GM23338 (cell line): ENCODE measurements at regions not wholly inside any gene's neighbourhood (a gene's known extent, or its start where the extent isn't known, plus 50 kb on each side); places are given as distances from the start of the nearest gene placed in this dataset.

Experiments used
- ATAC-seq: fragments of 200-7000 bp; cut with Tn5 transposase; 3 replicates; pipeline ENCODE4 v1.9.1; 2020
- DNase-seq: peaks from one replicate; pipeline ENCODE4 v3.0.0-alpha.2; 2015; ENCODE audit warnings: low spot score
- H2AFZ ChIP-seq: fragments of 200-600 bp; sonication (generic); 2 replicates; pipeline ENCODE4 v1.8.0; 2016; ENCODE audit warnings: antibody characterized with exemption, mild to moderate bottlenecking, moderate library complexity
- H3F3A ChIP-seq: fragments of 200-600 bp; sonication (generic); replicated peaks from 2 replicates; pipeline ENCODE4 v1.8.0; 2017; ENCODE audit warnings: antibody characterized with exemption, mixed run types, low read depth
- H3K27ac ChIP-seq: fragments of 200-600 bp; sonication (generic); 2 replicates; pipeline ENCODE4 v1.6.1; 2016; ENCODE audit warnings: low read depth
- H3K27me3 ChIP-seq: fragments of 200-600 bp; sonication (generic); 2 replicates; pipeline ENCODE4 v1.8.0; 2016; ENCODE audit warnings: mild to moderate bottlenecking, mixed run types, moderate library complexity; ENCODE audit not compliant: insufficient read depth
- H3K36me3 ChIP-seq: fragments of 200-600 bp; sonication (generic); 2 replicates; pipeline ENCODE4 v1.8.0; 2016; ENCODE audit warnings: mild to moderate bottlenecking; ENCODE audit not compliant: insufficient read depth
- H3K4me1 ChIP-seq: fragments of 200-600 bp; sonication (generic); 2 replicates; pipeline ENCODE4 v1.8.0; 2016; ENCODE audit warnings: mild to moderate bottlenecking, moderate library complexity; ENCODE audit not compliant: insufficient read depth
- H3K4me2 ChIP-seq: fragments of 200-600 bp; sonication (generic); 2 replicates; pipeline ENCODE4 v1.7.1; 2017; ENCODE audit warnings: mixed run types
- H3K4me3 ChIP-seq: fragments of 200-600 bp; sonication (generic); 2 replicates; pipeline ENCODE4 v1.6.1; 2016; ENCODE audit warnings: mixed run types
- H3K79me2 ChIP-seq: fragments of 200-600 bp; sonication (generic); replicated peaks from 2 replicates; pipeline ENCODE4 v1.8.0; 2017; ENCODE audit warnings: mild to moderate bottlenecking; ENCODE audit not compliant: insufficient read depth
- H3K9me2 ChIP-seq: fragments of 200-600 bp; sonication (generic); 2 replicates; pipeline ENCODE4 v1.8.0; 2017; ENCODE audit not compliant: insufficient read depth
- H4K20me1 ChIP-seq: fragments of 200-600 bp; sonication (generic); replicated peaks from 2 replicates; pipeline ENCODE4 v1.8.0; 2017; ENCODE audit warnings: mild to moderate bottlenecking; ENCODE audit not compliant: insufficient read depth
- H3K27ac Mint-ChIP-seq: 2 replicates; pipeline ENCODE4 v1.8.0; 2020; ENCODE audit warnings: inconsistent platforms, mild to moderate bottlenecking, moderate library complexity, mixed read lengths
- H3K27me3 Mint-ChIP-seq: 3 replicates; pipeline ENCODE4 v1.8.0; 2022; ENCODE audit warnings: low read depth, mild to moderate bottlenecking, moderate library complexity, mixed read lengths, inconsistent platforms; ENCODE audit not compliant: insufficient read depth, poor library complexity
- H3K36me3 Mint-ChIP-seq: 3 replicates; pipeline ENCODE4 v1.8.0; 2021; ENCODE audit warnings: low read depth, mild to moderate bottlenecking, inconsistent platforms, moderate library complexity, mixed read lengths
- H3K4me1 Mint-ChIP-seq: 3 replicates; pipeline ENCODE4 v1.8.0; 2020; ENCODE audit warnings: mild to moderate bottlenecking, inconsistent platforms, mixed read lengths
- H3K4me3 Mint-ChIP-seq: 3 replicates; pipeline ENCODE4 v1.8.0; 2021; ENCODE audit warnings: moderate library complexity, mild to moderate bottlenecking, inconsistent platforms, mixed read lengths
- H3K9me3 Mint-ChIP-seq: 3 replicates; pipeline ENCODE4 v1.8.0; 2020; ENCODE audit warnings: moderate library complexity, mild to moderate bottlenecking, inconsistent platforms, mixed read lengths
- CREB1 ChIP-seq: fragments of 250-450 bp; sonication (Bioruptor Pico); IDR thresholded peaks from 2 replicates; pipeline ENCODE4 v1.5.0; 2020; ENCODE audit warnings: low read depth, mild to moderate bottlenecking, moderate library complexity
- ETS1 ChIP-seq: IDR thresholded peaks from 2 replicates; pipeline ENCODE4 v1.6.1; 2016; ENCODE audit warnings: antibody characterized with exemption
- EZH2 ChIP-seq: fragments of 200-600 bp; sonication (generic); IDR thresholded peaks from one replicate; pipeline ENCODE4 v1.8.0; 2017; ENCODE audit warnings: antibody characterized with exemption, mild to moderate bottlenecking, low read depth; ENCODE audit not compliant: unreplicated experiment
- EZH2phosphoT487 ChIP-seq: fragments of 200-600 bp; sonication (generic); IDR thresholded peaks from one replicate; pipeline ENCODE4 v1.8.1; 2018; ENCODE audit warnings: antibody characterized with exemption; ENCODE audit not compliant: unreplicated experiment
- JUNB ChIP-seq: IDR thresholded peaks from one replicate; pipeline ENCODE4 v1.6.1; 2016; ENCODE audit warnings: antibody characterized with exemption; ENCODE audit not compliant: unreplicated experiment
- NANOG ChIP-seq: IDR thresholded peaks from 2 replicates; pipeline ENCODE4 v1.6.1; 2016; ENCODE audit warnings: antibody characterized with exemption, borderline replicate concordance
- POLR2AphosphoS5 ChIP-seq: IDR thresholded peaks from 2 replicates; pipeline ENCODE4 v1.6.1; 2016; ENCODE audit warnings: antibody characterized with exemption, low read depth
- REST ChIP-seq: IDR thresholded peaks from one replicate; pipeline ENCODE4 v1.6.1; 2018; ENCODE audit warnings: antibody characterized with exemption; ENCODE audit not compliant: unreplicated experiment
- STAT1 ChIP-seq: IDR thresholded peaks from one replicate; pipeline ENCODE4 v1.6.1; 2016; ENCODE audit warnings: antibody characterized with exemption; ENCODE audit not compliant: unreplicated experiment
- ZNF114 ChIP-seq: fragments of 250-450 bp; sonication (Bioruptor Pico); IDR thresholded peaks from 2 replicates; pipeline ENCODE4 v1.5.0; 2020; ENCODE audit warnings: mild to moderate bottlenecking, moderate library complexity
- ZNF331 ChIP-seq: fragments of 250-450 bp; sonication (Bioruptor Pico); IDR thresholded peaks from 2 replicates; pipeline ENCODE4 v1.5.0; 2020; ENCODE audit warnings: low read depth, mild to moderate bottlenecking, moderate library complexity
- TF ChIP-seq, protein P1 (sequence below), 2 experiments: fragments of 200-600 bp in 1 of 2; sonication (generic) in 1 of 2; conservative IDR thresholded peaks; 2 replicates each; pipeline versions ENCODE4 v1.5.1 to v1.6.1; 2016 to 2017; ENCODE audit warnings: antibody characterized with exemption in 2 of 2, low read depth in 2 of 2, mild to moderate bottlenecking in 2 of 2, moderate library complexity in 1 of 2
- TF ChIP-seq, protein P2 (sequence below): fragments of 250-450 bp; sonication (Bioruptor Pico); IDR thresholded peaks from 2 replicates; pipeline ENCODE4 v1.5.0; 2020; ENCODE audit warnings: mild to moderate bottlenecking, moderate library complexity

DNA sequence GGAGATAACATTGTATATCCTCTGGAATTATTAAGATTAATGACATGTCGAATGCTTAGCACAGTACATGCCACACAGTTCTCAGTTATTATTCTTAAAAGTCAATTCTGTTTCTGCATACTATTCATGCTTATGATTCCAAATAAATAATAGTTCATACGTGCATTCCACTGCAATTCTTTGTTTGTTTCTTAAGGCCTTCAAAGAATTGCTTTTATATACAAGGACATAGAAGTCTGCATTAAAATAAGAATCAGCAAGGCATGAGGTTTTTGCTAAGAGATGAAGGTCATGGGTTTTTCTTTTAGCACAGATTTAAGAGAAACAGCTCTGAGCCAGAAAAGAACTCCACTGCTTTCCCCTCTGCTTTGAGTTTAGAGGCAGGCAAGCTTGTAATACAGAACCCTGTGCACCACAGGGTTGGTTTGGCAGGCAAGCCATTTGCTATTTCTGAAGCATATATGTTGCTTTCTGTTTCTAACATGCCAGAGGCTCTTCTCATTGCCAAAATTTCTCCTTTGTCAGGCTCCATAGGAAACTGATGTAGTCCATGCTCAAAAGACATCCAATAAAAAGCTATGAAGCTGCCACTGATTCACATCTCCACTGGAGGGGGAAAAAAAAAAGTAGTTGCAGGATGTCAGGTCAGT, 420.6 kb upstream of the TYRP1 start:
- Histone ChIP-seq H3K27ac (no peak overlapping the region), H3K4me3 (no peak overlapping the region), H3K36me3 (no peaks in the 10 kb centered on the region), H3K27me3 (no peaks in the 10 kb centered on the region), H2AFZ (peak overlapping the region; percentile 16; the same call in 1 of the 2 replicates), H3K79me2 (no peaks in the 10 kb centered on the region), H4K20me1 (no peaks in the 10 kb centered on the region), H3K9me2 (no peaks in the 10 kb centered on the region), H3K4me1 (no peaks in the 10 kb centered on the region; the same call in 1 of the 2 replicates), H3F3A (no peaks in the 10 kb centered on the region), H3K4me2 (no peak overlapping the region)
- Mint-ChIP-seq H3K9me3 (no peaks in the 10 kb centered on the region), H3K27me3 (peaks cover 2% of the 10 kb centered on the region), H3K36me3 (no peaks in the 10 kb centered on the region), H3K27ac (no peak overlapping the region), H3K4me3 (no peak overlapping the region), H3K4me1 (peaks cover 13% of the 10 kb centered on the region; the same call in 2 of the 3 replicates)
- TF ChIP-seq JUNB (no peak), CREB1 (no peak), EZH2 (no peak), STAT1 (no peak), ETS1 (no peak), EZH2phosphoT487 (no peak), NANOG (no peak), ZNF331 (CRISPR knock-in tag) (no peak), REST (no peak), POLR2AphosphoS5 (no peak), ZNF114 (CRISPR knock-in tag) (no peak)
- TF ChIP-seq, protein P1, sequence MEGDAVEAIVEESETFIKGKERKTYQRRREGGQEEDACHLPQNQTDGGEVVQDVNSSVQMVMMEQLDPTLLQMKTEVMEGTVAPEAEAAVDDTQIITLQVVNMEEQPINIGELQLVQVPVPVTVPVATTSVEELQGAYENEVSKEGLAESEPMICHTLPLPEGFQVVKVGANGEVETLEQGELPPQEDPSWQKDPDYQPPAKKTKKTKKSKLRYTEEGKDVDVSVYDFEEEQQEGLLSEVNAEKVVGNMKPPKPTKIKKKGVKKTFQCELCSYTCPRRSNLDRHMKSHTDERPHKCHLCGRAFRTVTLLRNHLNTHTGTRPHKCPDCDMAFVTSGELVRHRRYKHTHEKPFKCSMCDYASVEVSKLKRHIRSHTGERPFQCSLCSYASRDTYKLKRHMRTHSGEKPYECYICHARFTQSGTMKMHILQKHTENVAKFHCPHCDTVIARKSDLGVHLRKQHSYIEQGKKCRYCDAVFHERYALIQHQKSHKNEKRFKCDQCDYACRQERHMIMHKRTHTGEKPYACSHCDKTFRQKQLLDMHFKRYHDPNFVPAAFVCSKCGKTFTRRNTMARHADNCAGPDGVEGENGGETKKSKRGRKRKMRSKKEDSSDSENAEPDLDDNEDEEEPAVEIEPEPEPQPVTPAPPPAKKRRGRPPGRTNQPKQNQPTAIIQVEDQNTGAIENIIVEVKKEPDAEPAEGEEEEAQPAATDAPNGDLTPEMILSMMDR (conservative IDR thresholded peaks at IDR 0.05; ENCODE audit: low read depth in 2 of 2): no peak
- TF ChIP-seq, protein P2, sequence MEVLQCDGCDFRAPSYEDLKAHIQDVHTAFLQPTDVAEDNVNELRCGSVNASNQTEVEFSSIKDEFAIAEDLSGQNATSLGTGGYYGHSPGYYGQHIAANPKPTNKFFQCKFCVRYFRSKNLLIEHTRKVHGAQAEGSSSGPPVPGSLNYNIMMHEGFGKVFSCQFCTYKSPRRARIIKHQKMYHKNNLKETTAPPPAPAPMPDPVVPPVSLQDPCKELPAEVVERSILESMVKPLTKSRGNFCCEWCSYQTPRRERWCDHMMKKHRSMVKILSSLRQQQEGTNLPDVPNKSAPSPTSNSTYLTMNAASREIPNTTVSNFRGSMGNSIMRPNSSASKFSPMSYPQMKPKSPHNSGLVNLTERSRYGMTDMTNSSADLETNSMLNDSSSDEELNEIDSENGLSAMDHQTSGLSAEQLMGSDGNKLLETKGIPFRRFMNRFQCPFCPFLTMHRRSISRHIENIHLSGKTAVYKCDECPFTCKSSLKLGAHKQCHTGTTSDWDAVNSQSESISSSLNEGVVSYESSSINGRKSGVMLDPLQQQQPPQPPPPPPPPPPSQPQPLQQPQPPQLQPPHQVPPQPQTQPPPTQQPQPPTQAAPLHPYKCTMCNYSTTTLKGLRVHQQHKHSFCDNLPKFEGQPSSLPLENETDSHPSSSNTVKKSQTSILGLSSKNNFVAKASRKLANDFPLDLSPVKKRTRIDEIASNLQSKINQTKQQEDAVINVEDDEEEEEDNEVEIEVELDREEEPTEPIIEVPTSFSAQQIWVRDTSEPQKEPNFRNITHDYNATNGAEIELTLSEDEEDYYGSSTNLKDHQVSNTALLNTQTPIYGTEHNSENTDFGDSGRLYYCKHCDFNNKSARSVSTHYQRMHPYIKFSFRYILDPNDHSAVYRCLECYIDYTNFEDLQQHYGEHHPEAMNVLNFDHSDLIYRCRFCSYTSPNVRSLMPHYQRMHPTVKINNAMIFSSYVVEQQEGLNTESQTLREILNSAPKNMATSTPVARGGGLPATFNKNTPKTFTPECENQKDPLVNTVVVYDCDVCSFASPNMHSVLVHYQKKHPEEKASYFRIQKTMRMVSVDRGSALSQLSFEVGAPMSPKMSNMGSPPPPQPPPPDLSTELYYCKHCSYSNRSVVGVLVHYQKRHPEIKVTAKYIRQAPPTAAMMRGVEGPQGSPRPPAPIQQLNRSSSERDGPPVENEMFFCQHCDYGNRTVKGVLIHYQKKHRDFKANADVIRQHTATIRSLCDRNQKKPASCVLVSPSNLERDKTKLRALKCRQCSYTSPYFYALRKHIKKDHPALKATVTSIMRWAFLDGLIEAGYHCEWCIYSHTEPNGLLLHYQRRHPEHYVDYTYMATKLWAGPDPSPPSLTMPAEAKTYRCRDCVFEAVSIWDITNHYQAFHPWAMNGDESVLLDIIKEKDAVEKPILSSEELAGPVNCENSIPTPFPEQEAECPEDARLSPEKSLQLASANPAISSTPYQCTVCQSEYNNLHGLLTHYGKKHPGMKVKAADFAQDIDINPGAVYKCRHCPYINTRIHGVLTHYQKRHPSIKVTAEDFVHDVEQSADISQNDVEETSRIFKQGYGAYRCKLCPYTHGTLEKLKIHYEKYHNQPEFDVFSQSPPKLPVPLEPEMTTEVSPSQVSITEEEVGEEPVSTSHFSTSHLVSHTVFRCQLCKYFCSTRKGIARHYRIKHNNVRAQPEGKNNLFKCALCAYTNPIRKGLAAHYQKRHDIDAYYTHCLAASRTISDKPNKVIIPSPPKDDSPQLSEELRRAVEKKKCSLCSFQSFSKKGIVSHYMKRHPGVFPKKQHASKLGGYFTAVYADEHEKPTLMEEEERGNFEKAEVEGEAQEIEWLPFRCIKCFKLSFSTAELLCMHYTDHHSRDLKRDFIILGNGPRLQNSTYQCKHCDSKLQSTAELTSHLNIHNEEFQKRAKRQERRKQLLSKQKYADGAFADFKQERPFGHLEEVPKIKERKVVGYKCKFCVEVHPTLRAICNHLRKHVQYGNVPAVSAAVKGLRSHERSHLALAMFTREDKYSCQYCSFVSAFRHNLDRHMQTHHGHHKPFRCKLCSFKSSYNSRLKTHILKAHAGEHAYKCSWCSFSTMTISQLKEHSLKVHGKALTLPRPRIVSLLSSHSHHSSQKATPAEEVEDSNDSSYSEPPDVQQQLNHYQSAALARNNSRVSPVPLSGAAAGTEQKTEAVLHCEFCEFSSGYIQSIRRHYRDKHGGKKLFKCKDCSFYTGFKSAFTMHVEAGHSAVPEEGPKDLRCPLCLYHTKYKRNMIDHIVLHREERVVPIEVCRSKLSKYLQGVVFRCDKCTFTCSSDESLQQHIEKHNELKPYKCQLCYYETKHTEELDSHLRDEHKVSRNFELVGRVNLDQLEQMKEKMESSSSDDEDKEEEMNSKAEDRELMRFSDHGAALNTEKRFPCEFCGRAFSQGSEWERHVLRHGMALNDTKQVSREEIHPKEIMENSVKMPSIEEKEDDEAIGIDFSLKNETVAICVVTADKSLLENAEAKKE (CRISPR knock-in tag): no peak
- ATAC-seq (no peak), DNase-seq (no peak)
